ENCODE measurements at regions not wholly inside any gene's neighbourhood (a gene's known extent, or its start where the extent isn't known, plus 50 kb on each side); places are given as distances from the start of the nearest gene placed in this dataset.

DNA sequence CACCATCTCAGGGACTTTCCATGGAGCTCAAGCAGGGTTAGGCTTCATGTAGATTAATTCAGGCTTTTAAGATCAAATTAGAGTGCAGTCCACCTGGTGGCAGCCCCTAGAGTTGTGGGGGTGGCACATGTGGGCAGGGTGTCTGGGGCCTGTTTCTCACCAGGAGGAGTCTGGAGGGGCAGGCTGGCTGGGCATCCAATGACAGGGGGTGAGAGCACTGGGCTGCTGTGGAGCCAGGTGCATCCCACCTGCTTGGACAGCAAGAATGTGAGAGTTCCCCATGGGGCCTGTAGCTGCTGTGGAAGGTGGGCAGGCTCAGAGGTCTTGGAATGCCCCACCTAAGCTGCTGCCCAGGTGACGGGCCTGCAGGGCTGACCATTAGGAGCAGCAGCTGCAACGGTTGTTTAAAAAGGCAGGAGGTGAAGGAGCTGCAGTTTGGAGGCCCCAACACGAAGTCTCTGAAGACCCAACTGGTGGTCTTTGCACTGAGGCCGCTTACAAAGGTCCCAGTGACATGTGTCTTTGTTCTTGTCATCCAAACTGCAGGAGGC lies 686.3 kb upstream of the HS6ST1 start:
- Histone ChIP-seq H3K4me1 (ENCODE audit: insufficient read depth, low read length) (no peaks in the 10 kb centered on the region), H3K27me3 (ENCODE audit: insufficient read depth, low read length) (no peaks in the 10 kb centered on the region), H3K27ac (ENCODE audit: low read depth, low read length) (no peak overlapping the region), H3K4me3 (ENCODE audit: low read length) (no peak overlapping the region), H3K36me3 (ENCODE audit: insufficient read depth, low read length) (no peaks in the 10 kb centered on the region), H3K9ac (ENCODE audit: low read depth, low read length) (no peak overlapping the region), H3K9me3 (ENCODE audit: insufficient read depth, low read depth, low read length) (no peaks in the 10 kb centered on the region)
- 95% methylated on average over 3 of the region's 4 CpGs for WGBS

- Histone ChIP-seq H3K4me1 (ENCODE audit: insufficient read depth, low read length) (no peaks in the 10 kb centered on the region), H3K27me3 (ENCODE audit: insufficient read depth, low read length) (no peaks in the 10 kb centered on the region), H3K9ac (ENCODE audit: low read depth, low read length) (no peak overlapping the region), H3K4me3 (ENCODE audit: low read length) (no peak overlapping the region), H3K27ac (ENCODE audit: low read depth, low read length) (no peak overlapping the region), H3K36me3 (ENCODE audit: insufficient read depth, low read length) (no peaks in the 10 kb centered on the region), H3K9me3 (ENCODE audit: insufficient read depth, low read depth, low read length) (no peaks in the 10 kb centered on the region)
- 94% methylated on average over 18 of the region's 19 CpGs for WGBS
Measured at GRCh38 chr2:129006135-129006886, 687.6 kb upstream of the HS6ST1 start.

DNA sequence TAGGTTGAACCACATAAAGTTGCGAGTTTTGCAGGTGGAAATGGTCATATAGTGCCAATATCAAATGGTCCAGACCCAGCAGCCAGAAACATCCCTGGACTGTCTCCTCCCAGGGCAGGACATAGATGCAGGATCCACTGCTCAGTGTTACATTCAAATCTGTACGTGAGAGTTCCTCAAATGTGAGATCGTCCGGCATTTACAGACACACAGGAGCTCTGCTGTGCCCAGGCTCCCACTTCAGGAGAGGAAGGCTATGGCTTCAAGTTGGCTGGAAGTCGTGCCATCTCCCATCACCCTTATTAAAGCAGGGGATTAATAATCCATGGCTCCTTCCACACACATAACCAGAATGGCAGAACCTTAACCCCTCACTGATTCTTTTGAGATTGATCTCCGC lies 688.2 kb upstream of the HS6ST1 start:
- Histone ChIP-seq H3K4me3 (ENCODE audit: low read length) (no peak overlapping the region), H3K27me3 (ENCODE audit: insufficient read depth, low read length) (no peaks in the 10 kb centered on the region), H3K36me3 (ENCODE audit: insufficient read depth, low read length) (no peaks in the 10 kb centered on the region), H3K27ac (ENCODE audit: low read depth, low read length) (no peak overlapping the region), H3K9me3 (ENCODE audit: insufficient read depth, low read depth, low read length) (no peaks in the 10 kb centered on the region), H3K4me1 (ENCODE audit: insufficient read depth, low read length) (no peaks in the 10 kb centered on the region), H3K9ac (ENCODE audit: low read depth, low read length) (no peak overlapping the region)
- 97% methylated on average over 5 of the region's 6 CpGs for WGBS

GRCh38 chr2:129008055-129008880 lies 689.6 kb upstream of the HS6ST1 start:
- Histone ChIP-seq H3K36me3 (ENCODE audit: insufficient read depth, low read length) (no peaks in the 10 kb centered on the region), H3K4me1 (ENCODE audit: insufficient read depth, low read length) (no peaks in the 10 kb centered on the region), H3K4me3 (ENCODE audit: low read length) (no peak overlapping the region), H3K9me3 (ENCODE audit: insufficient read depth, low read depth, low read length) (no peaks in the 10 kb centered on the region), H3K27ac (ENCODE audit: low read depth, low read length) (no peak overlapping the region), H3K9ac (ENCODE audit: low read depth, low read length) (no peak overlapping the region), H3K27me3 (ENCODE audit: insufficient read depth, low read length) (no peaks in the 10 kb centered on the region)
- 93% methylated on average over 5 of the region's 5 CpGs for WGBS

DNA sequence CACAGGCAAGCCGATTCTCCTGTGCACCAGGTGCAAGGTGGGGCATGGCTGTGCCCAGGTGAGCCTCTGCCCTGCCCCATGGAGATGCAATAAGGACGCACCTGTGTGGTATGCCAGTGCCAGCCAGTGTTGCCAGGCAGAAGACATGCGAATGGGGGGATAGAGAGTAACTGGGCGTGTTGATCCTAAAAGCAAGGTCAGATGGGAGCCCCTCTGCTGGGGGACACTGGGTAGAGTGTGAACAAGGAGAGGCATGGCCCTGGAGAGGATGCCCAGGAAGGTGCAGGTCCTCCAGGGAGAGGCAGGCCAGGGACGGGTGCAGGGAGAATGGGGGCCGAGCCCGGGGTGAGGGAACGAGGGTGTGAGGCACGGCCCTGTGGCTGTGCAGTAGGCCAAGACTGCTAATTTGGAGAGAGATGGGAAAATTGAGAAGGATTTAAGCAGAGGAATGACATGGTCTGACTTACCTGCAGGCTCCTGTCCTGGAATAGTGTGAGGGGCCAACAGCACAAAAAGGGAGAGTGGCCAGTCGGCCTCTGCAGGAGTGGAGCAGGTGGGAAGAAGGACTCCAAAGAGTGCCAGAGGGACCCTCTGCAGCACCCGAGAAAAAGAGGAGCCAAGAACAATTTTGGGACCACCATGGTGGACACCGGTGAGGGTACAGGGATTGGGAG lies 690.4 kb upstream of the HS6ST1 start:
- Histone ChIP-seq H3K27ac (ENCODE audit: low read depth, low read length) (no peak overlapping the region), H3K36me3 (ENCODE audit: insufficient read depth, low read length) (no peaks in the 10 kb centered on the region), H3K9me3 (ENCODE audit: insufficient read depth, low read depth, low read length) (no peaks in the 10 kb centered on the region), H3K4me1 (ENCODE audit: insufficient read depth, low read length) (no peaks in the 10 kb centered on the region), H3K4me3 (ENCODE audit: low read length) (no peak overlapping the region), H3K27me3 (ENCODE audit: insufficient read depth, low read length) (no peaks in the 10 kb centered on the region), H3K9ac (ENCODE audit: low read depth, low read length) (no peak overlapping the region)
- WGBS: 87% methylated on average over 12 of the region's 12 CpGs

DNA sequence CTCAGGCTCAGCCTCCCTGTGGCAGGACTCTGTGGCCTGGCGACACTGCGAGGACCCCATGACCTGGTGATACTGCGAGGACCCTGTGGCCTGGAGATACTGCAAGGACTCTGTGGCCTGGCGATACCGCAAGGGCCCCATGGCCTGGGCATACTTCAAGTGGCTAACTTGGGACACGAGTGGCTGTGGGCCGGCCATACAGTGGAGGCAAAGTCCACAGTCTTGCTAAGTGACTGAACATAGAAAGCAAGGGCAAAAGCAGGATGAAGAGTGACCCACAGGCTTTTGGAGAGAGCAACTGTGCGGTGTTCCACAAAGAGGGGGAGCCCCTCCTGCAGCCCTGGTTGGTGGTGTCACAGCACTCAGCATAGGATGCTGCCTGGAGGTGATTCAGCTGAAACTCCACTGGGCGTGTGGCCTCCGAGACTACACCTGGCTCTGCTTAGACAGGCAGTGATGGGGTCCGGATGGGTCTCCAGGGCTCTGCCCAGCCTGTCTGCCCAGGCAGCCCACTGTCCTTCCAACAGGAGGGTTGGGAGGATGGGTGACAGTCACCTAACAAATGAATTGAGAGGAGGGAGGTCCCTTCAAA lies 691.0 kb upstream of the HS6ST1 start:
- Histone ChIP-seq H3K4me1 (ENCODE audit: insufficient read depth, low read length) (no peaks in the 10 kb centered on the region), H3K27ac (ENCODE audit: low read depth, low read length) (no peak overlapping the region), H3K9ac (ENCODE audit: low read depth, low read length) (no peak overlapping the region), H3K9me3 (ENCODE audit: insufficient read depth, low read depth, low read length) (no peaks in the 10 kb centered on the region), H3K27me3 (ENCODE audit: insufficient read depth, low read length) (no peaks in the 10 kb centered on the region), H3K4me3 (ENCODE audit: low read length) (no peak overlapping the region), H3K36me3 (ENCODE audit: insufficient read depth, low read length) (no peaks in the 10 kb centered on the region)
- 87% methylated on average over 11 of the region's 11 CpGs for WGBS

DNA sequence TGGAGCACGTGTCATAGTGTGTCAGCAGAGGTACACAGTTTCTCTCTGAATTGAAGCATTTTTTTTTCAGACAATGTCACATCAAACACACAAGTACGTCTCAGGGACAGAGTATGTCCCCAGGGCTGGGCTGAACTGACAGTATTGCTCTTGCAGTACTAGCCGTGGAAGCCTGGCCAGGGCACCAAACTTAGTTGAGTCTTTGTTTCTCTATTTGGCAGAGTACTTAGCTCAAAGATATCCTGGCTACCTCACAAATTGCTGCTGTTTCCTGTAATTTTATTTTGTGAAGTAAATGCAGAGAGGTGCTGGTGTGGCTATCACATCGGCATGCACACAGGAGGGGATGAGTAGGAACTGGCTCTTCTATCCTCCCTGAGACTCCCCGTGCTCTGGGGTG lies 691.6 kb upstream of the HS6ST1 start:
- H3K4me1 ChIP-seq (ENCODE audit: insufficient read depth, low read length): no peaks in the 10 kb centered on the region
- no peaks in the 10 kb centered on the region for H3K27me3 ChIP-seq (ENCODE audit: insufficient read depth, low read length)
- no peak overlapping the region for H3K9ac ChIP-seq (ENCODE audit: low read depth, low read length)
- no peaks in the 10 kb centered on the region for H3K9me3 ChIP-seq (ENCODE audit: insufficient read depth, low read depth, low read length)
- H3K36me3 ChIP-seq (ENCODE audit: insufficient read depth, low read length): no peaks in the 10 kb centered on the region
- H3K27ac ChIP-seq (ENCODE audit: low read depth, low read length): no peak overlapping the region
- H3K4me3 ChIP-seq (ENCODE audit: low read length): no peak overlapping the region
- 88% methylated on average over 5 of the region's 5 CpGs for WGBS

- H3K4me3 ChIP-seq (ENCODE audit: low read length): no peak overlapping the region
- no peak overlapping the region for H3K27ac ChIP-seq (ENCODE audit: low read depth, low read length)
- no peaks in the 10 kb centered on the region for H3K36me3 ChIP-seq (ENCODE audit: insufficient read depth, low read length)
- no peaks in the 10 kb centered on the region for H3K27me3 ChIP-seq (ENCODE audit: insufficient read depth, low read length)
- WGBS: 91% methylated on average over 9 of the region's 9 CpGs
- H3K9ac ChIP-seq (ENCODE audit: low read depth, low read length): no peak overlapping the region
- H3K9me3 ChIP-seq (ENCODE audit: insufficient read depth, low read depth, low read length): no peaks in the 10 kb centered on the region
- no peaks in the 10 kb centered on the region for H3K4me1 ChIP-seq (ENCODE audit: insufficient read depth, low read length)
Measured at GRCh38 chr2:129011466-129012061, 692.9 kb upstream of the HS6ST1 start.

DNA sequence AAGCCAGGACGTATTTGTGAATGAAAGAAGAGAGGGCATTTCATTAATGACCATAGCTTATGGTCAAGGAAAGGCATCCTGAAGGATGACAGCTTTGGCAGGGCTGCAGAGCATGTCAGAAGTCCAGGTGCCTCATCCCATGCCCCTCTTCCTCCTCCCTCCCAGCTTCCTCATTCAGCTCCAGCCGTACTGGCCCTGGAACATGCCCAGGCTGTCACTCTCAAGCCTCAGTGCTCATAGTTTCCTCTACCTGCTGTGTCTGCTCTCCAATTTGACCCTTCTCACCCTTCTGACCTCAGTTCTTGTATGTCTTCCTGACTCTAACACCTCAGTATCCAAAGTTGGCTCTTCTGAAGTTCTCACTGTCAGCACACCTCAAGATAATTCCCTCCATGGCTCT lies 695.8 kb upstream of the HS6ST1 start:
- no peaks in the 10 kb centered on the region for H3K4me1 ChIP-seq (ENCODE audit: insufficient read depth, low read length)
- H3K27me3 ChIP-seq (ENCODE audit: insufficient read depth, low read length): no peaks in the 10 kb centered on the region
- H3K9ac ChIP-seq (ENCODE audit: low read depth, low read length): no peak overlapping the region
- H3K27ac ChIP-seq (ENCODE audit: low read depth, low read length): no peak overlapping the region
- 92% methylated on average over 2 of the region's 2 CpGs for WGBS
- no peak overlapping the region for H3K4me3 ChIP-seq (ENCODE audit: low read length)
- no peaks in the 10 kb centered on the region for H3K36me3 ChIP-seq (ENCODE audit: insufficient read depth, low read length)
- H3K9me3 ChIP-seq (ENCODE audit: insufficient read depth, low read depth, low read length): no peaks in the 10 kb centered on the region

DNA sequence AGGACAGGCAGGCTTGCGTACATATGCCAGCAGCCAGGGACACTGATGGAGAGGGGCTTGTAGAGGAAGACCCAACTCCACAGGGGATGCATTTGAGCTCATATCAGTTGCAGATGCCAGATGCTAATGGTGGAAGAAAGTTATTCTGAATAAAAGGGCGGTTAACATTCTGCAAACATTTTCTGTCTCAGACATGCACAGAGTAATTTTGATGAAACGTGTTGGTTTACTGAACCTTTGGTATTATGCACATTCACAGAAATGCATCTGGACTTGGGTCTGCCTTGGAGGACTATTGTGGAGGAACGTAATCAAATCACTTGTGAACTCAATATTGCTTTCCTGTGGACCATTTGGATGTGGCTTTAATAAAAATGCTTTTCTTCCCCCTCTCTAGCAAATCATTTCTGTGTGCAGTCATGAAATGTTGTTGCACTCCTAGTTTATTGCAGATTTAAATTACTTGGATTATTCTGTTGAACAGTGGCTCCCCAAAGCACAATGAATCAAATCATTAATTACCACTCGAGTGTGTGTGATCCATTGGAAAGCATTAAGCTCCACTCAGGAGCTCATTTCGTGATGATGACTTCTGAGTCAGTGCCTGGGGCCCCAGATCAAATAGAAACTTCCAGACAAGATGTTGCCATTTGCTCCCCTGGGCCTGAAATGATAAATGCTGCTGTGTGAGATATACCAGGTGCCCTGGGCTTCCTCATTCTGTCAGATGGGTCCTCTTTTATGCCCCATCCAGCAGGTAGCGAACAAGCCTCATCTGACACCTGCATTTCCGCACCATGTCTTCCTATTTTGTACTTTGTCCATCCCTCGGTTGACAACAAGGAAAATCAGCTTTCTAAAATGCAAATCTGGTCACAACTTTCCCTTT lies 697.0 kb upstream of the HS6ST1 start:
- Histone ChIP-seq H3K4me3 (ENCODE audit: low read length) (no peak overlapping the region), H3K27me3 (ENCODE audit: insufficient read depth, low read length) (no peaks in the 10 kb centered on the region), H3K9me3 (ENCODE audit: insufficient read depth, low read depth, low read length) (no peaks in the 10 kb centered on the region), H3K36me3 (ENCODE audit: insufficient read depth, low read length) (no peaks in the 10 kb centered on the region), H3K9ac (ENCODE audit: low read depth, low read length) (no peak overlapping the region), H3K27ac (ENCODE audit: low read depth, low read length) (no peak overlapping the region), H3K4me1 (ENCODE audit: insufficient read depth, low read length) (no peaks in the 10 kb centered on the region)
- WGBS: 92% methylated on average over 9 of the region's 9 CpGs
